MG63 (cell line): ENCODE measurements at regions not wholly inside any gene's neighbourhood (a gene's known extent, or its start where the extent isn't known, plus 50 kb on each side); places are given as distances from the start of the nearest gene placed in this dataset.

Source experiments
- DNase-seq: peaks from one replicate; pipeline ENCODE4 v3.0.0-alpha.2; 2020
- H3K27me3 ChIP-seq: fragments of 250-450 bp; sonication (Bioruptor Pico); 2 replicates; pipeline ENCODE4 v1.5.1; 2020; ENCODE audit warnings: mild to moderate bottlenecking, moderate library complexity
- H3K36me3 ChIP-seq: fragments of 250-450 bp; sonication (Bioruptor Pico); 2 replicates; pipeline ENCODE4 v1.5.1; 2020; ENCODE audit warnings: mild to moderate bottlenecking, moderate library complexity
- H3K4me3 ChIP-seq: fragments of 250-450 bp; sonication (Bioruptor Pico); 2 replicates; pipeline ENCODE4 v1.5.1; 2020; ENCODE audit warnings: mild to moderate bottlenecking, moderate library complexity
- H3K9me3 ChIP-seq: fragments of 250-450 bp; sonication (Bioruptor Pico); 2 replicates; pipeline ENCODE4 v1.5.1; 2020; ENCODE audit warnings: mild to moderate bottlenecking, moderate library complexity

GRCh38 chr5:72013766-72014624 lies 93.3 kb upstream of the MAP1B start:
- no peak for DNase-seq

GRCh38 chr5:72015103-72015548 lies 92.1 kb upstream of the MAP1B start:
- no peak overlapping the region for H3K4me3 ChIP-seq
- no peaks in the 10 kb centered on the region for H3K27me3 ChIP-seq
- peak; percentile 60 for DNase-seq
- H3K9me3 ChIP-seq, result peaks cover 6% of the 10 kb centered on the region
- no peaks in the 10 kb centered on the region for H3K36me3 ChIP-seq

More at GRCh38 chr5:72013766-72014624, 93.3 kb upstream of the MAP1B start:
- Histone ChIP-seq H3K36me3 (no peaks in the 10 kb centered on the region), H3K4me3 (no peak overlapping the region), H3K9me3 (peaks cover 6% of the 10 kb centered on the region), H3K27me3 (no peaks in the 10 kb centered on the region)

- DNase-seq, result peak; percentile 35
- no peaks in the 10 kb centered on the region for H3K27me3 ChIP-seq
- peaks cover 6% of the 10 kb centered on the region for H3K9me3 ChIP-seq
- H3K36me3 ChIP-seq, result no peaks in the 10 kb centered on the region
- H3K4me3 ChIP-seq, result no peak overlapping the region
Measured at GRCh38 chr5:72018143-72018803, 89.0 kb upstream of the MAP1B start.

- Histone ChIP-seq H3K9me3 (peaks cover 14% of the 10 kb centered on the region), H3K36me3 (no peaks in the 10 kb centered on the region), H3K27me3 (no peaks in the 10 kb centered on the region), H3K4me3 (no peak overlapping the region)
- no peak for DNase-seq
Measured at GRCh38 chr5:72020161-72020983, 86.9 kb upstream of the MAP1B start.

GRCh38 chr5:72021651-72022357 lies 85.5 kb upstream of the MAP1B start:
- no peak for DNase-seq

GRCh38 chr5:72028382-72028781 lies 78.9 kb upstream of the MAP1B start:
- peaks cover 10% of the 10 kb centered on the region; the same call in 1 of the 2 replicates for H3K9me3 ChIP-seq
- H3K27me3 ChIP-seq, result peaks cover 2% of the 10 kb centered on the region; the same call in 1 of the 2 replicates
- H3K36me3 ChIP-seq, result no peaks in the 10 kb centered on the region
- DNase-seq, result no peak
- no peak overlapping the region for H3K4me3 ChIP-seq

More at GRCh38 chr5:72021651-72022357, 85.5 kb upstream of the MAP1B start:
- H3K4me3 ChIP-seq, result no peak overlapping the region
- peaks cover 14% of the 10 kb centered on the region for H3K9me3 ChIP-seq
- H3K36me3 ChIP-seq, result no peaks in the 10 kb centered on the region
- H3K27me3 ChIP-seq, result no peaks in the 10 kb centered on the region

GRCh38 chr5:72030237-72030636 lies 77.0 kb upstream of the MAP1B start:
- H3K27me3 ChIP-seq, result peaks cover 2% of the 10 kb centered on the region; the same call in 1 of the 2 replicates
- H3K36me3 ChIP-seq, result no peaks in the 10 kb centered on the region
- no peak overlapping the region for H3K4me3 ChIP-seq
- DNase-seq, result no peak
- 0 out of 2 replicates have a peak, but pooled peaks cover 2% of the 10 kb centered on the region for H3K9me3 ChIP-seq

- Histone ChIP-seq H3K27me3 (peaks cover 2% of the 10 kb centered on the region; the same call in 1 of the 2 replicates), H3K9me3 (no peaks in the 10 kb centered on the region)
- DNase-seq, result no peak
Measured at GRCh38 chr5:72032788-72033187, 74.5 kb upstream of the MAP1B start.

GRCh38 chr5:72034770-72035169 lies 72.5 kb upstream of the MAP1B start:
- DNase-seq, result no peak
- no peaks in the 10 kb centered on the region for H3K9me3 ChIP-seq
- H3K27me3 ChIP-seq, result no peaks in the 10 kb centered on the region
- H3K4me3 ChIP-seq, result no peak overlapping the region
- no peaks in the 10 kb centered on the region for H3K36me3 ChIP-seq

More at GRCh38 chr5:72032788-72033187, 74.5 kb upstream of the MAP1B start:
- no peak overlapping the region for H3K4me3 ChIP-seq
- no peaks in the 10 kb centered on the region for H3K36me3 ChIP-seq

GRCh38 chr5:72035831-72036230 lies 71.4 kb upstream of the MAP1B start:
- Histone ChIP-seq H3K9me3 (no peaks in the 10 kb centered on the region), H3K27me3 (no peaks in the 10 kb centered on the region), H3K4me3 (no peak overlapping the region), H3K36me3 (no peaks in the 10 kb centered on the region)
- DNase-seq, result no peak

GRCh38 chr5:72036951-72037350 lies 70.3 kb upstream of the MAP1B start:
- no peak for DNase-seq
- no peaks in the 10 kb centered on the region for H3K27me3 ChIP-seq
- H3K9me3 ChIP-seq, result no peaks in the 10 kb centered on the region
- H3K36me3 ChIP-seq, result no peaks in the 10 kb centered on the region
- H3K4me3 ChIP-seq, result no peak overlapping the region

GRCh38 chr5:72040513-72040912 lies 66.8 kb upstream of the MAP1B start:
- no peak overlapping the region for H3K4me3 ChIP-seq
- DNase-seq, result no peak
- H3K9me3 ChIP-seq, result no peaks in the 10 kb centered on the region
- H3K27me3 ChIP-seq, result 0 out of 2 replicates have a peak, but pooled peaks cover 6% of the 10 kb centered on the region
- no peaks in the 10 kb centered on the region for H3K36me3 ChIP-seq

GRCh38 chr5:72041654-72042053 lies 65.6 kb upstream of the MAP1B start:
- H3K36me3 ChIP-seq, result no peaks in the 10 kb centered on the region

GRCh38 chr5:72042097-72042496 lies 65.2 kb upstream of the MAP1B start:
- no peak overlapping the region for H3K4me3 ChIP-seq
- 0 out of 2 replicates have a peak, but pooled peaks cover 6% of the 10 kb centered on the region for H3K27me3 ChIP-seq
- no peaks in the 10 kb centered on the region for H3K9me3 ChIP-seq
- no peak for DNase-seq
- H3K36me3 ChIP-seq, result no peaks in the 10 kb centered on the region

More at GRCh38 chr5:72041654-72042053, 65.6 kb upstream of the MAP1B start:
- Histone ChIP-seq H3K9me3 (no peaks in the 10 kb centered on the region), H3K27me3 (0 out of 2 replicates have a peak, but pooled peaks cover 6% of the 10 kb centered on the region), H3K4me3 (no peak overlapping the region)
- DNase-seq, result no peak

- Histone ChIP-seq H3K27me3 (peaks cover 6% of the 10 kb centered on the region; the same call in 1 of the 2 replicates), H3K4me3 (no peak overlapping the region), H3K36me3 (no peaks in the 10 kb centered on the region), H3K9me3 (no peaks in the 10 kb centered on the region)
- DNase-seq, result no peak
Measured at GRCh38 chr5:72045692-72046091, 61.6 kb upstream of the MAP1B start.

- no peaks in the 10 kb centered on the region for H3K9me3 ChIP-seq
- no peaks in the 10 kb centered on the region for H3K36me3 ChIP-seq
- peaks cover 6% of the 10 kb centered on the region; the same call in 1 of the 2 replicates for H3K27me3 ChIP-seq
- no peak overlapping the region for H3K4me3 ChIP-seq
- no peak for DNase-seq
Measured at GRCh38 chr5:72046106-72046505, 61.2 kb upstream of the MAP1B start.
